ENCODE measurements at regions not wholly inside any gene's neighbourhood (a gene's known extent, or its start where the extent isn't known, plus 50 kb on each side); places are given as distances from the start of the nearest gene placed in this dataset.

DNA sequence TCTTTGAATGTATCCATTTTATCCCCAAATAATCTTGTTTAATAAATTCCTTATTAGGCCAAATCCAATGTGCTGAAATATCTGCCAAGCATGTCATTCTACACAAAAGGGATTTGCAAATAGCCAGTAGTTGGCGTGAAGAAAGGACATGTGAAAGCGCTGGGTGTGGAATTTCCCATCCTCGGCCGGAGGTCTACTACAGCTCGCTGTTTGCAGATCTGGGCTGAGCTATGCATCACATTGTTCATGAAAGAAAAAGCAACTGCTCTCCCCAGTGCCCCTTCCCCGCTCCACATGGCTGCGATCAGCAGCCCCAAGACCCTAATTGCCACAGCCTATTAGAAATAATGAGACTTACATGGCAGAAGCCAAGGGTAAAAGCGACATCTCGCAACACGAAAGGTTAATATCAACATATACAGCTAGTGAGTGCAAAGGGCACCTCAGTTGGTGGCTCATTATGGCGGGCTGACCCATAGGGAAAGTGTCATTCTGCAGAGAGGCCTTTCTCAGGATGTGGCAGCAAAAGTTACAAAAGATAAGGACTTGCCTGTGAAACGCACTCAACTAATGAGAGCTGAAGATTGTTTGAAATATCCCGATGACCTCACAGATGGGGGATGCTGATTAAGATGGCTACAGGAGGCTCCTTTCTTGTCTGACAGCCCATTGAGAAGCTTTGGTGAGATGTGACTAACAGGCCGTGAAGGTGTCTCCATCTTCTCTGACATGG is 126.9 kb upstream of the CYP1B1 start:
- no peak for DNase-seq

DNA sequence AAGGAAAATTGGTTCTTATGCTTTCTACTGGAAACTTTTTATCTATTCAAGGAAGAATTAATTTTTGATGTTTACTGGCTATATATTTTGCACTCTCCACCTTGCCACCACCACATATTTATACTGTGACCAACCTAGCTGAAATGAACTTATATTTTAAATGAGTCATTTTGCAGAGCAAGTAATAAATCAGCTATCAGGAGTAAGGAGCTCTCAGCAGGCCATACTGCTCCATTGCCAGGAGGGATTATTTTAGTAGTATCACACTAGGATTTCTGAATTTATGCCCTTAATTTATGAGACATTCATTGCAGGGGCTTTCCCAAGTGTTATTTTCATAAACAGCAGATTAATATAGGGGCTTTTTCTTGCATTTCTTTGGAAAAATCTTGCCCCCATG is 125.8 kb upstream of the CYP1B1 start:
- DNase-seq: no peak

DNA sequence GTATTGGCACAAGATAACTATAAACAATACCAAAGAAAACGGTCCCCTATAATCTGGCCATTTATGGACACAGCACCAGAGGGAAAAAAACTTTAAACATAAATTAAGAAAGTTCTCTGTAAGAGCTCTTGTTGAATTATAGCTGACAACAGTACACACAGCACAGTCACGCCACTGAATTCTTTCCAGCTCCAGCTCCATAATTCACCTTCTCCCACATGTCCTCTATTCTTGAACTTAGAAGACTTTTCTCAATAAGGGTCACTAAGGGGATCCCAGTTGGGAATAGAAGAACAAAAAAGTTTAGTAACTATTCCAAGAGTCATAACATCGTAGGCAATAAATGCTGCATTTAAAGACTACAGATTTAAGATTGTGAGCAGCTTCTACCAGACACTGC is 124.6 kb upstream of the CYP1B1 start:
- DNase-seq: no peak

DNA sequence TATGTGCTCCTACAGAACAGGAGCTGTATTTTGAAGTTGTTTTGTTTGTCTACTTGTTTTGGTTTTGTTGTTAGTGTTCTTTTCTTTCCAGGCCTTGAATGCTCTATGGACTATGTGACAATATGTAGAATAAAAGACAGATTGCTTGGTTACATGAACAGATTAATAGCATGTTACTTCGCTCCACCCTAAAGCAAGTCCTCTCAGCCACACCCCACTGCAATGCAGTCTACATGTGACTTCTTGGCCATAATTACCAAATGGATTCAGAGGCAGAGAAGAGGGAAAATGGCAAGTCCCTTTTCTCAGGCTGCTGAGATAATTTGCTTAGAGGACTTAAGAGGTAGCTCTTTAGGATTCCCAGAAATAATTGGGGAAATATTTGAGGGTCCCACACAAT is 123.2 kb upstream of the CYP1B1 start:
- no peak for DNase-seq

DNA sequence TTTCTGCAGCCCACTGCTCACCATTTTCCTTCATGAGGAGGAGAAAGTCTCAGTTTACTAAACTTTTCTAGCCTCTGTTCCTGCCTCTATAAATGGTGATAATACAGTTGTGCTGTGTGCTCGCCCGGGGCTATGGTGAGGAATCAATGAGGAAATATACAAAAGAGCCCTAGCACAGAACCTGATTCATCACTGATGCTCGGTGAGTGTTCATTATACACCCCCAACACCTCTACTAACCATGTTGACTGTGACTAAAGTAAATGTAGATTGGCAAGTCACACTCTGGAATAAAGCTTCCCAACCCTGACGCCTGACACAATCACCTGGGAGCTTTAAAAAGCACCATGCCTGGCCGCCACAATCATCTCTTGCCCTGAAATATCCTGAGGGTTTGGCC is 118.8 kb upstream of the CYP1B1 start:
- DNase-seq: no peak

DNA sequence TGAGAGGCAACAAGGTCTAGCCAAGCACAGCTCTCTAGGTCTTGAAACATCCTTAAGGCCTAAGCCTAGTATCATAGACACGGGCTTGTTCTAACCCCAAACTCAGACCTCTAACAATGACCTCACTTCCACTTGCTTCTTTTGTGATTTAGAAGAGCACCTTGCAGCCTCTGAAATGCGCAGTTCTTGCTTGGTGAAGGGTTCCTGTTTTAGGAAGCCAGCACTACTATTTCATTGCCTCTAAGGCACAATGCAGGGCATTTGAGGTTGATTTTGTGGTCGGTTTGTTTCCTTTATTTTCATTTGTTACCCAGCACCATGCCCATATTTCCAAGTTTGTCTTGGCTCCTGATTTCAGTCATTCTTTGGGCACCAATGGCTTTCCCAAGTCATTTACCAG is 117.0 kb upstream of the CYP1B1 start:
- DNase-seq: no peak

DNA sequence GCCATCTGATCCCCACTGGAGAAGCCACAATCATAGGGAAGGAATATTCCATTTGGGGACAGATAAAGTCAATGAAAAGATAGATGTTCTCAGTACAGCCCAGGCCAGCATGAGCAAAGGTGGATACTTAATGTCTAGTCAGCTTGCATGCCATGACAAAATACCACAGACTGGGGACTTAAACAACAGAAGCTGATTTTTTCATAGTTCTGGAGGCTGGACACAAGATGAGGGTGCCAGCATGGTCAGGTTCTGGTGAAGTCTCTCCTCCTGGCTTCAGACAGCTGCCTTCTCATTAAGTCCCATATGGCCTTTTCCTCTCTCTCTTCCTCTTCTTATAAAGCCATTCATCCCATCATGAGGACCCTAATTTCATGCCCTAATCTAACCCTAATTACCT is 116.1 kb upstream of the CYP1B1 start:
- no peak for DNase-seq

DNA sequence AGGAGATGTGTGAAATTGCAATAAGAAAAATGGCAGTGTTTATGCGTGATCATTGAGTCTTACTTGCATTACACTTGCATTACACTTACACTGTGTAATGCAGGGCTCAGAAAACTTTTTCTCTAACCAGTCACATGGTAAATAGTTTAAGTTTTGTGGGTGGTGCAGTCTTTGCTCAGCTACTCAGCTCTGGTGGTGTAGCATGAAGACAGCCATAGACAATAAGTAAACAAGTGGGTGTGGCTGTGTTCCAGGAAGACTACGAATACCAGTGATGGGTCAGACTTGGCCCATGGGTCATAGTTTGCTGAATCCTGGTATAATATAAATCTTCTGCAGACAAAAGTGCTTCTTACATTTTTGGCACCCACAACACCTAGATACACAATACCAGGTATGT is 115.6 kb upstream of the CYP1B1 start:
- DNase-seq: no peak

DNA sequence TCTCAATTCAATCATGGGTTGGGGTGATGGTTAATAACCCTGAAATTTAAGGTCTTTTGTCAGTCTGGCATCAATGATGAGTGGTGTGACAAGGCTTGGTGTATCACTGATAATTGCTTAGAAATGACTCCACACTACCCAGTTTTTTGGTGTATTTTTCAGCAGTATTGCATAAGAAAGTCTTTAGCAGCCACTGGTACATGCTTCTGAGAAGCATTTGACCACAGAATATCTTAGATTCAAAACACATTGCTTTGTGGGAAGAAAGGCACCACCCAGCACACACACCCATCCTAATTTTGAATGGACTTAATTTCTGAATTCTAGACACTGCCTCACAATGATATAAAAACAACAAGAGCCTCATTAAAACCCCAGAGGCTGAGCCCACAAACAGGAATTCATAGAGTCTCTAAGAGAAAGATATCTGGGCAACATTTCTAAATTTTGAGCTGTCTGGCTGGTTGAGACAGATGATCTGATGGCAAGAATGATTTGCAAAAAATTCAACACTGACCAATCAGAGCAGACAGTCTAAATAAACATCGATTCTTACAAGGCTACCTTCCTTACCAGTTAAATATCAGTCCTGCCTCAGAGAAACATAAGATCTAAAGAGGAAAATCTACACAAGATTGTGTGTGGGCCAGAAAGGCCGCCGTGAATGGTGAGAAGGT is 114.7 kb upstream of the CYP1B1 start:
- no peak for DNase-seq

DNA sequence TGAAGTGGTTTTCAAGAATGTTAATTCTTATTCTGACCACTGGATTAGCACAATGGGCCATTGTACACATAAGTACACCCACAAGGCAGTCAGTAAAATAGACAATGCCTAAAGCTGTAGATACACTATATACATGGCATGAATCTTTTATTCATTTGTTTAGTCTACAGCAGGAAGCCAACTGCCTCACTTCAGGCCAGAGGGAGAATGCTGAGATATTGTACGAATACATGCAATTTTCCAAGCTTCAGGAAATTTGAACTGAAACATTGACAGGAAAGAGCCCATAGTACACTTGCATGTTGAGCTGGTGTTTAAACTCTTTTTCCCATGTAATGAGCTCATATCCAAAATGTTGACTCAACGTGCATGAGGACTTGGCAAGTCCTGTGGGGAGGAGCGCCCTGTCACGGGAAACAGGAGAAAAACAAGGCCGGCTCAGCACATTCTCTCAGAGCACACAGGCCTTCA is 111.6 kb upstream of the CYP1B1 start:
- no peak for DNase-seq

DNA sequence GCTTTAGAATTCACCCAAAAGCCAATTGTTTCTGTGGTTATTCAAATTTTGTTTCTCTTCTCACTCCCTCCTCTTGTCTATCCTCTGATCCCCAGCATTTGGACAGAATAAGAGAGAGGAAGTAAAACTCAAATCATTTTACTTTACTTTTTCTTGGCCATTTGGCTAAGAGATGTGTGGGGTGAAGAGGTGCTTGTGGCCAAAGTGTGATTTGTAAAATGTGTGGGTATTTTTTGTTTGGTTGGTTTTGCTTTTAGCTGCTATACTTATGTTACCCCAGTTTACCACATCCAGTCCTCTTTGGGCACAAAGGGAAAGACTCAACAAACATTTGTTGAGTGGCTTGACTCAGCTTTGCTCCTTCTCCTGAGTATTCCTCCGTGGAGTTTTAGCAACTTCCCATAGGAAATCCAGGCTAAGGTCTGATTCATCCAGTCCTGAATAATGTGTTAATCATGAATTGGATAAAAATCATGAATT is 109.1 kb upstream of the CYP1B1 start:
- DNase-seq: no peak

DNA sequence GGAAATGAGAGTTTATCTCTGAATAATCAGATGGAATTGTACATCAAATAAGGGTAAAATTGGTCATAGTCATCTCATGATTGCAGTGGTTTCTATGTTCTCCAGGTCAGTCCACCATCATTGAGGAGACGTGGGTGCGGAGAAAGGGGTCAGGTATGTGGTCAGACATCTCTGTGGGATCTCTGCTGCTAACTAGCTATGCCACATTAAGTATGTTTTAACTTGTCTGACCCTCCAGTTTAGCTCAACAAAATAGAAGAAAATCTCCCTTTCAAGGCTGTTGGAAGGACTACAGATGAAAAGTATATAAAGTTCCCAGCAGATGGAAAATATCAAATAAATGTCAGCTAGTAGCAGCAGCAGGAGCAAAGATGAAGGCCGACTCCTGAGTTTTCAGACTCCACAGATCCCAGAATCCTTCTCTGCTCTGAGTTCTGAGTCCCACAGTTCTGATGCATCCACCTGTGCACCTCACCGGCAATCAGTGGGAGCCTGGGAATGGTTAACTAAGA is 106.6 kb upstream of the CYP1B1 start:
- no peak for DNase-seq

DNA sequence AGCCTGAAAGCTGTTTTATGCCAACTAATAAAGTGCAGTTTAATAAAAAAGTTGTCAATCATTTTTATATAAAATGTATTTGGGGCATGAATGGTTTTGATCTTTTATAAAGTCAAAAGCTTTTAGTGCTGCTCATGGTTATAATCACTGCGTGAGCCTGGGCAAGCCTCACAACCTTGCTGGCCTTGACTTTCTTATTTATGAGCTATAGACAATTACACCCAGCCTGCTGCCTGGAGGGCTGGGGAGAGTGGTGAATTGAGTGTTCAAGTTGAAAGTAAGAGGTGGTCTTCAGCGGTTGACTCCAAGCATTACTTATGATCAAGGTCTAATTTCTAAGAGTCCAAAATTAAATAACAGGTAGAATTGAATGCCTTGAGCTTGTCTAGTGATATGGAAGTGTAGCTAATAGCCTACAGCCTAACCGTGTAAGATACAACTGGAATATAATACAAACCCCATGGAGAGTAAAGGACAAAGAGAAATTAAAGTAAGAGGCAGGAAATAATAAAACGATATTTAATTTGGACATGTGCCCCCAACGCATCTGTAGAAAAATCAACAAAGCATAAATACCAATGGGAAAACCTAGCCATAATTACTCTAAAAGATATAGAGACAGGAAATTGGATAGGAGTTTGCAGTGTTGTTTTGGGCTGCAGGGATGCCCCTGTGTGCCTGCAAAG is 106.0 kb upstream of the CYP1B1 start:
- DNase-seq: no peak

DNA sequence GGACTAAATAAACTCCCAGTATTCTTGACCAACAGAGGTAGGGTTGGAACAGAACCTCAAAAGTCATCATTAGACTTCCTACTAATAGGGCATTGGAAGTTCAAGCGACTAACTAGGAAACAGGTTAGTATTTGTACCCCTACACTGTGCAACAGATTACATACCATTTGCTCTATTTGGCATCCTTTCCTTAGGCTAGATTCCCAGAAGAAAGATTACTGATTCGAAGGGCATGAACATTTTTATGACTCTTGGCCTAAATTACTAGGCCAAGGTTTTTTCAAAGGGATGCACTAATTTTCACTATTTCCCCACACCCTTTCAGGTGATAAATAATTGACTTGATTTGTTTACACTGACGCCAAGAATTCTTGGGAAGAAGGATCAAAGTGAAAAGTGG is 104.8 kb upstream of the CYP1B1 start:
- no peak for DNase-seq

DNA sequence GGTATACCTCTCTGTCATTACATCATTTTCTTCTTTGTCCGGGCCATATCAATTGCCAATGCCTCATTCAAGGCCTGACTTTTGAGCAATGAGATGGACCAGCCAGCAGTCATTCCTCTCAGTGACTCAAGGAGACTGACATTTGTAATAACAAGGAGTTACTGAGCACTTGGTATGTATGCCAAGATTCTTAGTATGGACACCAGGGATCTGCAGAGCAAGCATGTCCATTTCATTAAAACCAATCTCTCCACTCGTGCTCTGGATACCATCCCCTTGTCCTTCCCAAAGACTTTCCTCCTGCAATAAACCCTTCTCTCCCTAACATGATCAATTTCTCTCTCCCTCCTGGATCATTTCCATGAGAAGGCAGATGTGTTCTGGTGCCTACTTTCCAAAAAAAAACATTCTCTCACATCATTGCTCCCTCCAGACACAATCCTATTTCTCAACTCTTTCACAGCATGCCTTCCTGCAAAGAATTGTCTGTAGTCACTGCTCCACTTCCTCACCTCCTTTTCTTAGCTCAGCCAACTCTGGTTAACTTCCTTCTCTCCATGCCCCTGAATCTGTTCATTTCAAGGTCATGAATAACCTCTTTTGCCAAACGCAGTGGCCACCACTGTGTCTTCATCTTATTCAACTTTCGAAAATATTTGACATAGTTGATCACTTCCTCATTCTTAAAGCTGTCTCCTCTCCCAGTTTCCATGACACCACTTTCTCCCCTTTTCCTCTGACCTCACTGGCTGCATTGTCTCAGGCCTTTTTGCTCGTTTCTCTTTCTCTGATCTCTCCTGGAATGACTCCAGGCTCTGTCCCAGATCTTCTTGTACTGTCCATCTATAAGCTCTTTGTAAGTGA is 102.8 kb upstream of the CYP1B1 start:
- DNase-seq: no peak

DNA sequence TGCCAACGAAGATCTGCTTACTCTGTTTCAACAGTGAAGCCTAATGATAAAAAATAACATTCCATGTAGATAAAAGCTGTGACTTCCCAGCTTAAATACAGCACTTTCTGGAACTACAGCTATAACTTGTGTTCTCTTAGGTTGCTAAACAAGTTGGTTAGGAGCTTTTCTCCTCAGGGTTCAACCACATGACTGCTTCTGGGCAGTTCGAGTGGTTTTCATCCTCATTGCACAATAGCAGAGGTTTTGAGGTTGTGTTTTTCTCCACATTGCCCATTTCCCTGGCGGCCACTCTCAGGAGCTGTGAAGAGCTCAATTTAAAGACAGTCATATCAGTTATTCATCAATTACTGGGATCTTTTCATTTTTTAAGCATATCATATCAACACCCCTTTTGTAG is 102.2 kb upstream of the CYP1B1 start:
- DNase-seq: no peak

DNA sequence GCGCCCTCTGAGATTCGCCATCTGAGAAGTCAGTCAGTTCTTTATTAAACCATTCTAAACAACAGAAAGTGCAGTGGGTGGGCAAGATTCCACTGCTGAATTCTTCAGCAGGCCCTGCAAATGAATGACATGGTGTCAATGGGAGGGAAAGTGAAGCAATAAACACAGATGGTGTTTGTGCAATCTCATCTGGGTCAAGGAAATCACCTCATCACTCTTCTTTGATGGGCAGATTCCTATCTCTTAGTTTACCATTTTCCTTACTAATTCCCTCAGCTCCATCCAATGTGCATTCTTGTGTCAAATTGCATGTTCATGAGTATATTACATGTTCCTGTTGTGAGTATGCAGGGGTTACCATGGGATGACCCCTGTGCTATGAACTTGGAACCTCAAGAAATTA is 100.7 kb upstream of the CYP1B1 start:
- no peak for DNase-seq

DNA sequence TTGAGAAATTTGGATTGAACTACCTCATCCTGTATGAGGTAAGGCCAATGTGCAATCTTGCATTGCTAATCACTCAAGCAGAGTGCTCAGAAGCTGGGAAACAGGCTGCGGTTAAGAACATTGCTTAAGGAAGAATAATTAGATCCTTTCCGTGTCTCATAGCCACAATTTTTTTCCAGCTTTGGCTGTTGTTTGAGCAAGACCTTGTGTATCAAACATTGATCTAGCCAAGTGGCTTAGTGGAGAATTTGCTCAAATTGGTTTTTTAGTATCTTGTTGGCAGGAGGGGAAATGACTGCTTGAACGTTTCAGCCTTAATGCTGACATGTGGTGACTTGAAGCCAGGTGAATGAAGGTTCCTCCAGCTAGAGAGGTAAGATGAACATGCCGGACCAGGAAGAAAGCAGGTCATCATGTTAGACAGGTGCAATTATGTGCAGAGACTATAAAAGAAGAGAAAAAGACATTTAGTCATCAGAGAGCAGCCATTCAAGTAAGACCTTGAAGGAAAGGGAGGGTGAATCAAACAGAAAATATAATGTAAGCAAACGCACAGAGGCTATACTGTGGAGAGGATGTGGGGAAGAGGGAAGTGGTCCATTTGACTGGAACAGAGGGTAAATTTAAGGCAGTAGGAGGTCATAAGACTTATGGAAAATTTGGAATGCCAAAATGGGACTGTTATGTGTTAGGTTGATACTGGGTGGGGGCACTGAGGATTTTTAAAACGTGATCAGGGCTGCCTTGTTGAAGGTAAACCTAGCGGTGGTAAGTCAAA is 98.9 kb upstream of the CYP1B1 start:
- DNase-seq: no peak

DNA sequence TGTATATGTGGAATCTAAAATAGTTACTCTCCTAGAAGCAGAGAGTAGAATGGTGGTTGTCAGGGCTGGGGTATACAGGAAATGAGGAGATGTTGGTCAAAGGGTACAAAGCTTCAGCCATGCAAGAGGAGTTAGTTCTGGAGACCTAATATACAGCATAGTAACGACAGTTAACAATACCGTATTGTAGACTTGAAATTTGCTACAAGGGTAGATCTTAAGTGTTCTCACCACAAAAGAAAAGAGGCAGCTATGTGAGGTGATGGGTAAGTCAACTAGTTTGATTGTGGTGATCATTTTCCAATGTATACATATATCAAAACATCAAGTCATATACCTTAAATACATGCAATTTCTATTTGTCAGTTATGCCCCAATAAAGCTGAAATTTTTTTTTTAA is 98.2 kb upstream of the CYP1B1 start:
- DNase-seq: no peak

DNA sequence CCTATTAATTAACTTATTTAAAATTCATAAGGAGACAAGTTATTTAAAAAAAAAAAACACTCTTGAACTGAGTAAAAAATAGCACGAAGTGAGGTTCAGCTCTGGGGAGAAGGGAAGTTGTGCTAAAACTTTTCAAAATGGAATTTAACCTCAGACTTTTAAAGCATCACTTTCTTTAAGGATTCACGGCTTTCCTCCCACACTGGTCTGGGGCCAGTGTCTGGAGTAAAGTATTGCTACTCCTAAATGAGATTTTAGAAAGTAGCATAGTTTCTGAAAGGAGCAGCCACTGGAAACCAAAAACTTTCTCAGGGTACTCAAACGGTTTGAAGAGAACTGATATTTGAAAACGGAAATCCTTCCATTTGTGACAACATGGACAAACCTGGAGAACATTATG is 97.7 kb upstream of the CYP1B1 start:
- no peak for DNase-seq

DNA sequence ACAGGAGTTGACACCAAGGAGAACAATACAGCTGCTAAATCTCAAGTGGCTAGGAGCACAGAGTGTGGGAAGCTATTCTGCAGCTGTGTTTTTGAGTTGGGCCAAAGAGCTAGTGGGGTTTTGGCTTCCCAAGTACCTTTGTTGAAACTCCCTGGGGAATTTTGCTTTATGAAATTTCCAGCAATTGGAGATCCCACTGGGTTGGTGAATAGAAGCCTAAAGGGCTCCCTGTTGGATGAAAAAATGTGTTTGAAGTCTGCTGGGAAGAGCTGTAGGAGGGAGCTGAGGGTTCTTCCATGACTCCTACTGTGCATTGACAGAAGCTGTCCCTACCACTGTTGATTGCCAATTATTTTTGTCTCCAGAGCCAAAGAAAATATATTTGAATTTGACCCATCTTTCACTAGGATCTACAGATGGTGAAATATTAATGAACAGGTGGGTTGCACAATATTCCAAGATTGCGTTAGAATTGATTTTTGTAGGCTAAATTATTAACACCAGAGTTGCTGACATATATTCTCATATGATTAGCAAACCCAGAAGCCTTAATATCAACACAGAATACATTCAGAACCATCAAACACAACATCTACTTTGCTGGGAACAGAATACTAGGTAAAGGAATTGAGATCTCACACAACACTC is 95.4 kb upstream of the CYP1B1 start:
- no peak for DNase-seq

DNA sequence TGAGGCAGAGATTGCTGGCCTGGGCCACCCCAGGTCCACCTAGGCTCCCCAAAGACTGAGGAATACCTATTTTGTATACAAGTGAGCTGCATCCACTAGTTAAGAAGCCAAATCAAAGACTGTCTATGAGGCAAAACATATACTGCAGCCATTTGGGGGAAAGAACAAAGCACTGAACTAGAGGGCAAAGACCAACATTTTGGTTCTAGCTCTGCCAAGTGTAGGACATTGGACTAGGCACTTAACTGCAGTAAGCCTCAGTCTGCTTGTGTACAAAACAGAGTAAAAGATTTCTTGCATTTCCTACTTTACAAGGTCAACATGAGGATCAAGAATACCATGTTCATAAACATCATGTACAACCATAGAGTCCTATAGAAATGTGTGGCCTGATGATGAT is 94.8 kb upstream of the CYP1B1 start:
- DNase-seq: no peak
